Peyer's patch (tissue), 4 donors: ENCODE measurements at regions not wholly inside any gene's neighbourhood (a gene's known extent, or its start where the extent isn't known, plus 50 kb on each side); places are given as distances from the start of the nearest gene placed in this dataset.

Experiments used
- CTCF ChIP-seq, 6 experiments: fragments of 450-650 bp in 4 of 6; fragments of 200-600 bp in 2 of 6; sonication (generic) in 1 of 6; IDR thresholded peaks; one replicate each; pipeline ENCODE4 v1.5.1; 2017 to 2019; ENCODE audit warnings: antibody characterized with exemption in 6 of 6, mild to moderate bottlenecking in 3 of 6, moderate library complexity in 1 of 6
- POLR2A ChIP-seq, 2 donors: fragments of 450-650 bp; IDR thresholded peaks; one replicate each; pipeline ENCODE4 v1.5.1; 2017; ENCODE audit warnings: antibody characterized with exemption in 2 of 2, mild to moderate bottlenecking in 2 of 2, moderate library complexity in 2 of 2

GRCh38 chr6:114421199-114421598 lies 78.4 kb upstream of the HS3ST5 start:
- TF ChIP-seq POLR2A (IDR thresholded peaks at IDR 0.05) (no peak), CTCF (IDR thresholded peaks at IDR 0.05) (no peak)
